Lower leg skin (tissue), 4 donors: ENCODE measurements at regions not wholly inside any gene's neighbourhood (a gene's known extent, or its start where the extent isn't known, plus 50 kb on each side); places are given as distances from the start of the nearest gene placed in this dataset.

ENCODE experiments used
- DNase-seq, 2 donors: peaks; one replicate each; pipeline ENCODE4 v3.0.0-alpha.2; 2019; ENCODE audit warnings: low spot score in 2 of 2
- H3K4me3 ChIP-seq: fragments of 200-600 bp; sonication (generic); 2 replicates; pipeline ENCODE4 v1.5.1; 2017; ENCODE audit warnings: mild to moderate bottlenecking, low read depth; ENCODE audit not compliant: poor library complexity, severe bottlenecking
- CTCF ChIP-seq, 3 donors: fragments of 450-650 bp; IDR thresholded peaks; one replicate each; pipeline ENCODE4 v1.5.1; 2016; ENCODE audit warnings: antibody characterized with exemption in 3 of 3, mild to moderate bottlenecking in 3 of 3, moderate library complexity in 2 of 3
- POLR2A ChIP-seq, 2 donors: fragments of 450-650 bp; IDR thresholded peaks; one replicate each; pipeline ENCODE4 v1.6.1; 2016 to 2017; ENCODE audit warnings: antibody characterized with exemption in 2 of 2, mild to moderate bottlenecking in 1 of 2, moderate library complexity in 1 of 2
- WGBS, 2 donors: methylation state at CpG; one replicate each; pipeline ENCODE4 v1.1.5; 2018; 5-methylcytosine and 5-hydroxymethylcytosine counted together
- intact Hi-C: fragments of 100-400 bp; cut with DNase I; formaldehyde crosslinking; loops from one replicate; pipeline ENCODE4 v1.15.0; 2023; ENCODE audit warnings: low total_unique reads

GRCh38 chr11:79578116-79578515, 137.3 kb upstream of the TENM4 start:
- WGBS, 2 donors, result 61 to 78% methylated on average over 5 of the region's 5 CpGs
- no peak for DNase-seq
- TF ChIP-seq CTCF (IDR thresholded peaks at IDR 0.05), result no peak
- no peak for TF ChIP-seq POLR2A (IDR thresholded peaks at IDR 0.05)
- H3K4me3 ChIP-seq, result no peak overlapping the region
- intact Hi-C loops, result no loop called here

- 68 to 85% methylated on average over 1 of the region's 1 CpG for WGBS, 2 donors
- TF ChIP-seq CTCF (IDR thresholded peaks at IDR 0.05) (no peak), POLR2A (IDR thresholded peaks at IDR 0.05) (no peak)
- H3K4me3 ChIP-seq, result no peak overlapping the region
- DNase-seq, result no peak
- intact Hi-C loops, result no loop called here
Measured at GRCh38 chr11:79575701-79576100, 134.9 kb upstream of the TENM4 start.

GRCh38 chr11:79570104-79570503, 129.3 kb upstream of the TENM4 start:
- TF ChIP-seq POLR2A (IDR thresholded peaks at IDR 0.05), result no peak
- no peak for TF ChIP-seq CTCF (IDR thresholded peaks at IDR 0.05)
- no peak overlapping the region for H3K4me3 ChIP-seq
- DNase-seq, result no peak
- WGBS, 2 donors, result 37 to 51% methylated on average over 2 of the region's 2 CpGs
- intact Hi-C loops, result no loop called here

GRCh38 chr11:79564288-79564925, 123.6 kb upstream of the TENM4 start:
- H3K4me3 ChIP-seq, result no peak overlapping the region
- 89 to 95% methylated on average over 5 of the region's 5 CpGs for WGBS, 2 donors
- intact Hi-C loops, result no loop called here
- DNase-seq, result no peak
- TF ChIP-seq CTCF (IDR thresholded peaks at IDR 0.05) (no peak), POLR2A (IDR thresholded peaks at IDR 0.05) (no peak)

- no peak overlapping the region for H3K4me3 ChIP-seq
- TF ChIP-seq POLR2A (IDR thresholded peaks at IDR 0.05) (no peak), CTCF (IDR thresholded peaks at IDR 0.05) (no peak)
- DNase-seq, result no peak
- intact Hi-C loops, result no loop called here
Measured at GRCh38 chr11:79561496-79561895, 120.7 kb upstream of the TENM4 start.

- intact Hi-C loops, result no loop called here
- DNase-seq, result no peak
- TF ChIP-seq CTCF (IDR thresholded peaks at IDR 0.05), result no peak
- no peak for TF ChIP-seq POLR2A (IDR thresholded peaks at IDR 0.05)
- H3K4me3 ChIP-seq, result no peak overlapping the region
Measured at GRCh38 chr11:79550809-79551208, 110.0 kb upstream of the TENM4 start.
